ENCODE measurements at regions not wholly inside any gene's neighbourhood (a gene's known extent, or its start where the extent isn't known, plus 50 kb on each side); places are given as distances from the start of the nearest gene placed in this dataset.

GRCh38 chr14:44170101-44170500 is 337.0 kb downstream of the FSCB start:
- no peaks in the 10 kb centered on the region for H3K79me1 ChIP-seq (ENCODE audit: low read length)
- no peak overlapping the region for H2BK12ac ChIP-seq (ENCODE audit: low read length)
- no peak overlapping the region for H3K9ac ChIP-seq (ENCODE audit: low read length)
- H3K18ac ChIP-seq (ENCODE audit: low read length): no peak overlapping the region
- H2BK120ac ChIP-seq (ENCODE audit: insufficient read depth, low read length, poor library complexity): no peak overlapping the region
- WGBS (ENCODE audit: extremely low coverage, insufficient coverage, insufficient read length): no CpG with 5 or more reads among the region's 6 CpGs
- H3K4me3 ChIP-seq (ENCODE audit: low read depth, low read length): no peak overlapping the region
- H2AK5ac ChIP-seq (ENCODE audit: low read length): no peak overlapping the region
- H3K4me2 ChIP-seq (ENCODE audit: low read length): no peak overlapping the region
- H3K36me3 ChIP-seq (ENCODE audit: control insufficient read depth in 1 of 2, insufficient read depth in 2 of 2, low read length in 2 of 2): no peaks in the 10 kb centered on the region
- H3K23ac ChIP-seq (ENCODE audit: low read length): no peak overlapping the region
- H3K79me2 ChIP-seq (ENCODE audit: control insufficient read depth, insufficient read depth, low read length, poor library complexity): no peaks in the 10 kb centered on the region
- H3K27ac ChIP-seq (ENCODE audit: low read depth, low read length): no peak overlapping the region
- H4K12ac ChIP-seq (ENCODE audit: low read depth, low read length): no peak overlapping the region
- H4K91ac ChIP-seq (ENCODE audit: low read depth, low read length): no peak overlapping the region
- H3K4me1 ChIP-seq (ENCODE audit: control insufficient read depth in 1 of 2, insufficient read depth in 2 of 2, low read length in 2 of 2): no peaks in the 10 kb centered on the region
- H3K4ac ChIP-seq (ENCODE audit: low read depth, low read length): no peak overlapping the region
- H4K8ac ChIP-seq (ENCODE audit: low read depth, low read length): no peak overlapping the region
- H3K27me3 ChIP-seq (ENCODE audit: insufficient read depth, low read length): no peaks in the 10 kb centered on the region
- H3K14ac ChIP-seq (ENCODE audit: low read length): no peak overlapping the region
- no peak overlapping the region for H2BK5ac ChIP-seq (ENCODE audit: low read depth, low read length, poor library complexity)
- H3K9me3 ChIP-seq (ENCODE audit: insufficient read depth, low read depth, low read length): no peaks in the 10 kb centered on the region
- H2AFZ ChIP-seq (ENCODE audit: insufficient read depth, low read length, poor library complexity): no peak overlapping the region
- no peak for DNase-seq

- H3K9me3 ChIP-seq (ENCODE audit: insufficient read depth, low read depth, low read length): no peaks in the 10 kb centered on the region
- H3K9ac ChIP-seq (ENCODE audit: low read length): no peak overlapping the region
- H3K4me2 ChIP-seq (ENCODE audit: low read length): no peak overlapping the region
- H3K23ac ChIP-seq (ENCODE audit: low read length): no peak overlapping the region
- H3K27ac ChIP-seq (ENCODE audit: low read depth, low read length): no peak overlapping the region
- no peak overlapping the region for H4K8ac ChIP-seq (ENCODE audit: low read depth, low read length)
- no peak overlapping the region for H2BK12ac ChIP-seq (ENCODE audit: low read length)
- H3K18ac ChIP-seq (ENCODE audit: low read length): no peak overlapping the region
- H3K79me2 ChIP-seq (ENCODE audit: control insufficient read depth, insufficient read depth, low read length, poor library complexity): no peaks in the 10 kb centered on the region
- H3K36me3 ChIP-seq (ENCODE audit: control insufficient read depth in 1 of 2, insufficient read depth in 2 of 2, low read length in 2 of 2): no peaks in the 10 kb centered on the region
- DNase-seq: no peak
- H3K79me1 ChIP-seq (ENCODE audit: low read length): no peaks in the 10 kb centered on the region
- no peak overlapping the region for H4K91ac ChIP-seq (ENCODE audit: low read depth, low read length)
- H4K12ac ChIP-seq (ENCODE audit: low read depth, low read length): no peak overlapping the region
- no peak overlapping the region for H2BK120ac ChIP-seq (ENCODE audit: insufficient read depth, low read length, poor library complexity)
- no peak overlapping the region for H2BK5ac ChIP-seq (ENCODE audit: low read depth, low read length, poor library complexity)
- no peak overlapping the region for H3K14ac ChIP-seq (ENCODE audit: low read length)
- H2AK5ac ChIP-seq (ENCODE audit: low read length): no peak overlapping the region
- H2AFZ ChIP-seq (ENCODE audit: insufficient read depth, low read length, poor library complexity): no peak overlapping the region
- no peak overlapping the region for H3K4ac ChIP-seq (ENCODE audit: low read depth, low read length)
- H3K4me3 ChIP-seq (ENCODE audit: low read depth, low read length): no peak overlapping the region
- no peaks in the 10 kb centered on the region for H3K27me3 ChIP-seq (ENCODE audit: insufficient read depth, low read length)
- H3K4me1 ChIP-seq (ENCODE audit: control insufficient read depth in 1 of 2, insufficient read depth in 2 of 2, low read length in 2 of 2): no peaks in the 10 kb centered on the region
These were observed 338.5 kb downstream of the FSCB start for GRCh38 chr14:44168566-44168965.

- Histone ChIP-seq H3K4me2 (ENCODE audit: low read length) (no peak overlapping the region), H3K23ac (ENCODE audit: low read length) (no peak overlapping the region), H3K79me2 (ENCODE audit: control insufficient read depth, insufficient read depth, low read length, poor library complexity) (no peaks in the 10 kb centered on the region), H3K18ac (ENCODE audit: low read length) (no peak overlapping the region), H2AFZ (ENCODE audit: insufficient read depth, low read length, poor library complexity) (no peak overlapping the region), H3K79me1 (ENCODE audit: low read length) (no peaks in the 10 kb centered on the region), H3K14ac (ENCODE audit: low read length) (no peak overlapping the region), H2BK5ac (ENCODE audit: low read depth, low read length, poor library complexity) (no peak overlapping the region), H2AK5ac (ENCODE audit: low read length) (no peak overlapping the region), H2BK12ac (ENCODE audit: low read length) (no peak overlapping the region), H3K4me3 (ENCODE audit: low read depth, low read length) (no peak overlapping the region), H4K91ac (ENCODE audit: low read depth, low read length) (no peak overlapping the region), H3K27me3 (ENCODE audit: insufficient read depth, low read length) (no peaks in the 10 kb centered on the region), H3K9ac (ENCODE audit: low read length) (no peak overlapping the region), H3K4ac (ENCODE audit: low read depth, low read length) (no peak overlapping the region), H3K9me3 (ENCODE audit: insufficient read depth, low read depth, low read length) (no peaks in the 10 kb centered on the region), H3K36me3 (ENCODE audit: control insufficient read depth in 1 of 2, insufficient read depth in 2 of 2, low read length in 2 of 2) (no peaks in the 10 kb centered on the region), H4K8ac (ENCODE audit: low read depth, low read length) (no peak overlapping the region), H3K27ac (ENCODE audit: low read depth, low read length) (no peak overlapping the region), H2BK120ac (ENCODE audit: insufficient read depth, low read length, poor library complexity) (no peak overlapping the region), H3K4me1 (ENCODE audit: control insufficient read depth in 1 of 2, insufficient read depth in 2 of 2, low read length in 2 of 2) (no peaks in the 10 kb centered on the region), H4K12ac (ENCODE audit: low read depth, low read length) (no peak overlapping the region)
- WGBS (ENCODE audit: extremely low coverage, insufficient coverage, insufficient read length): no CpG with 5 or more reads among the region's 2 CpGs
- no peak for DNase-seq
These were observed 340.5 kb downstream of the FSCB start for GRCh38 chr14:44166611-44167010.

- Histone ChIP-seq H3K4me3 (ENCODE audit: low read depth, low read length) (no peak overlapping the region), H3K27ac (ENCODE audit: low read depth, low read length) (no peak overlapping the region), H3K9ac (ENCODE audit: low read length) (no peak overlapping the region), H3K79me2 (ENCODE audit: control insufficient read depth, insufficient read depth, low read length, poor library complexity) (no peaks in the 10 kb centered on the region), H3K14ac (ENCODE audit: low read length) (no peak overlapping the region), H2AK5ac (ENCODE audit: low read length) (no peak overlapping the region), H4K8ac (ENCODE audit: low read depth, low read length) (no peak overlapping the region), H3K79me1 (ENCODE audit: low read length) (no peaks in the 10 kb centered on the region), H3K18ac (ENCODE audit: low read length) (no peak overlapping the region), H3K9me3 (ENCODE audit: insufficient read depth, low read depth, low read length) (no peaks in the 10 kb centered on the region), H2BK120ac (ENCODE audit: insufficient read depth, low read length, poor library complexity) (no peak overlapping the region), H4K12ac (ENCODE audit: low read depth, low read length) (no peak overlapping the region), H2AFZ (ENCODE audit: insufficient read depth, low read length, poor library complexity) (no peak overlapping the region), H3K4me2 (ENCODE audit: low read length) (no peak overlapping the region), H3K36me3 (ENCODE audit: control insufficient read depth in 1 of 2, insufficient read depth in 2 of 2, low read length in 2 of 2) (no peaks in the 10 kb centered on the region), H4K91ac (ENCODE audit: low read depth, low read length) (no peak overlapping the region), H2BK12ac (ENCODE audit: low read length) (no peak overlapping the region), H3K4ac (ENCODE audit: low read depth, low read length) (no peak overlapping the region), H3K23ac (ENCODE audit: low read length) (no peak overlapping the region), H3K4me1 (ENCODE audit: control insufficient read depth in 1 of 2, insufficient read depth in 2 of 2, low read length in 2 of 2) (no peaks in the 10 kb centered on the region), H3K27me3 (ENCODE audit: insufficient read depth, low read length) (no peaks in the 10 kb centered on the region), H2BK5ac (ENCODE audit: low read depth, low read length, poor library complexity) (no peak overlapping the region)
- no peak for DNase-seq
- no CpG with 5 or more reads among the region's 3 CpGs for WGBS (ENCODE audit: extremely low coverage, insufficient coverage, insufficient read length)
These were observed 341.1 kb downstream of the FSCB start for GRCh38 chr14:44165936-44166335.

GRCh38 chr14:44165286-44165685 is 341.8 kb downstream of the FSCB start:
- no peak overlapping the region for H2BK120ac ChIP-seq (ENCODE audit: insufficient read depth, low read length, poor library complexity)

More at GRCh38 chr14:44165286-44165685, 341.8 kb downstream of the FSCB start:
- Histone ChIP-seq H3K79me1 (ENCODE audit: low read length) (no peaks in the 10 kb centered on the region), H3K23ac (ENCODE audit: low read length) (no peak overlapping the region), H3K14ac (ENCODE audit: low read length) (no peak overlapping the region), H2BK12ac (ENCODE audit: low read length) (no peak overlapping the region), H3K4me1 (ENCODE audit: control insufficient read depth in 1 of 2, insufficient read depth in 2 of 2, low read length in 2 of 2) (no peaks in the 10 kb centered on the region), H3K36me3 (ENCODE audit: control insufficient read depth in 1 of 2, insufficient read depth in 2 of 2, low read length in 2 of 2) (no peaks in the 10 kb centered on the region), H3K18ac (ENCODE audit: low read length) (no peak overlapping the region), H3K79me2 (ENCODE audit: control insufficient read depth, insufficient read depth, low read length, poor library complexity) (no peaks in the 10 kb centered on the region), H3K4me3 (ENCODE audit: low read depth, low read length) (no peak overlapping the region), H4K8ac (ENCODE audit: low read depth, low read length) (no peak overlapping the region), H3K27me3 (ENCODE audit: insufficient read depth, low read length) (no peaks in the 10 kb centered on the region), H4K12ac (ENCODE audit: low read depth, low read length) (no peak overlapping the region), H3K4ac (ENCODE audit: low read depth, low read length) (no peak overlapping the region), H3K9ac (ENCODE audit: low read length) (no peak overlapping the region), H2AFZ (ENCODE audit: insufficient read depth, low read length, poor library complexity) (no peak overlapping the region), H3K4me2 (ENCODE audit: low read length) (no peak overlapping the region), H4K91ac (ENCODE audit: low read depth, low read length) (no peak overlapping the region), H3K9me3 (ENCODE audit: insufficient read depth, low read depth, low read length) (no peaks in the 10 kb centered on the region), H3K27ac (ENCODE audit: low read depth, low read length) (no peak overlapping the region), H2BK5ac (ENCODE audit: low read depth, low read length, poor library complexity) (no peak overlapping the region), H2AK5ac (ENCODE audit: low read length) (no peak overlapping the region)
- no peak for DNase-seq
- no CpG with 5 or more reads among the region's 1 CpG for WGBS (ENCODE audit: extremely low coverage, insufficient coverage, insufficient read length)
